ENCODE measurements at regions not wholly inside any gene's neighbourhood (a gene's known extent, or its start where the extent isn't known, plus 50 kb on each side); places are given as distances from the start of the nearest gene placed in this dataset.

- Histone ChIP-seq H3K27ac (no peak overlapping the region), H3K4me3 (no peak overlapping the region), H3K9me3 (no peaks in the 10 kb centered on the region), H3K4me2 (no peak overlapping the region), H3K4me1 (no peaks in the 10 kb centered on the region)
- TF ChIP-seq HDAC2 (IDR thresholded peaks at IDR 0.05) (no peak), CHD2 (IDR thresholded peaks at IDR 0.05; ENCODE audit: low read length, partially characterized antibody) (no peak), NR3C1 (IDR thresholded peaks at IDR 0.05) (no peak), MAX (IDR thresholded peaks at IDR 0.05) (no peak), ZNF302 (CRISPR knock-in tag; IDR thresholded peaks at IDR 0.05) (no peak), EHF (CRISPR knock-in tag; IDR thresholded peaks at IDR 0.05) (no peak), KDM1A (IDR thresholded peaks at IDR 0.05; ENCODE audit: low read depth) (no peak), RNF2 (IDR thresholded peaks at IDR 0.05; ENCODE audit: borderline replicate concordance, low read depth) (no peak), CTCF (IDR thresholded peaks at IDR 0.05) (no peak), HES2 (IDR thresholded peaks at IDR 0.05) (no peak), TP53 (CRISPR knock-in tag; IDR thresholded peaks at IDR 0.05) (no peak), PBX3 (IDR thresholded peaks at IDR 0.05) (no peak), MYC (IDR thresholded peaks at IDR 0.05; ENCODE audit: borderline replicate concordance, low read length) (no peak), GATA3 (IDR thresholded peaks at IDR 0.05; ENCODE audit: borderline replicate concordance) (no peak), NPAS2 (CRISPR knock-in tag; IDR thresholded peaks at IDR 0.05; ENCODE audit: borderline replicate concordance) (no peak)
- 34% methylated on average over 4 of the region's 4 CpGs for WGBS (ENCODE audit: missing lambda C conversion rate)
- ATAC-seq: no peak
- POLR2A ChIA-PET: no interaction called here
- DNase-seq (ENCODE audit: low read depth in 1 of 2, low spot score in 1 of 2): no peak
- no peak for FAIRE-seq
- CTCF ChIA-PET: no interaction called here
Observed at GRCh38 chr11:97359016-97359415, 969.2 kb downstream of the JRKL start.

GRCh38 chr11:97361812-97362378 lies 972.1 kb downstream of the JRKL start:
- Histone ChIP-seq H3K4me2 (no peak overlapping the region), H3K27ac (no peak overlapping the region), H3K4me3 (no peak overlapping the region), H3K9me3 (no peaks in the 10 kb centered on the region), H3K4me1 (no peaks in the 10 kb centered on the region)
- WGBS (ENCODE audit: missing lambda C conversion rate): 8% methylated on average over 1 of the region's 1 CpG
- no peak for TF ChIP-seq ZSCAN20 (CRISPR knock-in tag; IDR thresholded peaks at IDR 0.05)
- TF ChIP-seq KDM5A (IDR thresholded peaks at IDR 0.05): no peak
- no peak for TF ChIP-seq MAX (IDR thresholded peaks at IDR 0.05)
- TF ChIP-seq HDAC2 (IDR thresholded peaks at IDR 0.05): no peak
- no peak for TF ChIP-seq E2F6 (IDR thresholded peaks at IDR 0.05; ENCODE audit: borderline replicate concordance, low read depth)
- TF ChIP-seq MAZ (IDR thresholded peaks at IDR 0.05; ENCODE audit: borderline replicate concordance, low read depth, low read length): no peak
- TF ChIP-seq SREBF2 (IDR thresholded peaks at IDR 0.05): no peak
- no peak for TF ChIP-seq EP300 (IDR thresholded peaks at IDR 0.05)
- TF ChIP-seq CBX2 (IDR thresholded peaks at IDR 0.05; ENCODE audit: borderline replicate concordance, low read depth): no peak
- TF ChIP-seq TP53 (CRISPR knock-in tag; IDR thresholded peaks at IDR 0.05): no peak
- TF ChIP-seq EHF (CRISPR knock-in tag; IDR thresholded peaks at IDR 0.05): no peak
- TF ChIP-seq NPAS2 (CRISPR knock-in tag; IDR thresholded peaks at IDR 0.05; ENCODE audit: borderline replicate concordance): no peak
- TF ChIP-seq CHD2 (IDR thresholded peaks at IDR 0.05; ENCODE audit: low read length, partially characterized antibody): no peak
- ChIA-PET CTCF (no interaction called here), POLR2A (no interaction called here)
- FAIRE-seq: no peak
- no peak for ATAC-seq
- no peak for DNase-seq (ENCODE audit: low read depth in 1 of 2, low spot score in 1 of 2)

Data from A549 (cell line).